ENCODE measurements at regions not wholly inside any gene's neighbourhood (a gene's known extent, or its start where the extent isn't known, plus 50 kb on each side); places are given as distances from the start of the nearest gene placed in this dataset.

DNA sequence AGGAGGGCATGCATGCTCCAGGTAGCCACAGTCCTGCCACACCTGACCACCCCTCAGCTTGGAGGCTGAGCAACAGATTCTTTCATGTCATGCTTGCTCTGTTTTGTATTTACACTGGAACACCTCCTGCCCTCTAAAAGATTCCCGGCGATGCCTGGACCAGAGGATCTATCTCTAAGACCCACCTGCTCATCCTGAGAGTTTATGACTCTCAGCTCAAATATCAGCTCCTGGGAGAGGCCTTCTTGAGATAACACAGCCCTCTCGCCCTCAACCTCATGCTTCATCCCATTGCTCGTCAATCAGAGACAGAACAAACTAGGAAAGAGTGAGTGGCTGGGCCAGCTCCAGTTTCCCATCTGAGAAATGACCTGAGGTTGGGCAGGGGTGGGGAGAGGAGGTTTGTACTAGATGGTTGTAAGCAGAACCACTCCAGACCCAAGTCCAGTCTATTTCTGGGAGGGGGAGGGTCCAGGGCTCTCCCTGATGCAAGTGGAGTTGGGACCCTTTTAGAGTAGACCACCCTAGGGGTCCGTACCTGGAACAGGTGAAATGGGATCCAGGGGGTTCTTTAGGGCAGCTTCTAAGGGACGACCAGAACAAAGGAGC is 524.5 kb downstream of the MATN1 start:
- no peak for DNase-seq (ENCODE audit: low read depth)

DNA sequence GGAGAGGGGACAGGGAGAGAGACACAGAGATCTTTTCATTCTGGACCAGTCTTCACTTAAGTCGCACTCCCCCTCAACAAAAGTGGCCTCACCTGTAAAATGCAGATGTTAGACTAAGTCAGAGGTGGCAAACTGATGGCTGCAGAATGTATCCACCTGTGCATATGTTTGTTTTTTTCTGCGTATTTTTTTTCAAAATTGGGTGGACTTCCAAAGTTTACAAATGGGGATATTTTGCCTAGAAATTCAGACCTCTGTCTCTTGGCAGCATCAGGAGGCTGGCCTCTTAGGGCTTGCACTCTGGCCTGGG is 525.0 kb downstream of the MATN1 start:
- no peak for DNase-seq (ENCODE audit: low read depth)

DNA sequence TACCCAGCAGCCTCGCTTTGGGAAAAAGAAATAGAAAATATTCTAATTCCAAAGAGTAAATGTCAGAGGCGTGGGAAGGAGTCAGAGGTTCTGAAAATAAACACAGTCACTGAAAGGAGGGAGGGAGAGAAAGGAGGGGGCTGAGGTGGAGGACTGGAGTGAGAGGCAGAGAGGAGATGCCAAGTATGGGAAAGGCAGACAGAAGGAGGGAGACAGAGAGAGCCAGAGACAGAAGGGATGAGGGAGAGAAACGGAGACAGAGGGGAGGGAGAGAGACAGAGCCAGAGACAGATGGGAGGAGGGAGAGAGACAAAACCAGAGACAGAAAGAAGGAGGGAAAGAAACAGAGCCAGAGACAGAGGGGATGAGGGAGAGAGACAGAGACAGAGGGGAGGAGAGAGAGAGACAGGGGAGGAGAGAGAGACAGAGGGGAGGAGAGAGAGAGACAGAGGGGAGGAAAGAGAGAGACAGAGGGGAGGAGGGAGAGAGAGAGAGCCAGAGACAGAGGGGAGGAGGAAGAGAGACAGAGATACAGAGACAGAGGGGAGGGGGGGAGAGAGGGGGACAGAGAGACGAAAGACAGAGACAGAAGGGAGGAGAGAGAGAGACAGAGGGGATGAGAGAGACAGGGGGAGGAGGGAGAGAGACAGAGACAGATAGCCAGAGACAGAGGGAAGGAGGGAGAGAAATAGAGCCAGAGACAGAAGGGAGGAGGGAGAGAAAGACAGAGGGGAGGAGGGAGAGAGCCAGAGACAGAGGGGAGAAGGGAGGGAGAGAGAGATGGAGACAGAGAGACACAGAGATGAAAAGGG is 525.5 kb downstream of the MATN1 start:
- DNase-seq (ENCODE audit: low read depth), result peak; percentile 18

DNA sequence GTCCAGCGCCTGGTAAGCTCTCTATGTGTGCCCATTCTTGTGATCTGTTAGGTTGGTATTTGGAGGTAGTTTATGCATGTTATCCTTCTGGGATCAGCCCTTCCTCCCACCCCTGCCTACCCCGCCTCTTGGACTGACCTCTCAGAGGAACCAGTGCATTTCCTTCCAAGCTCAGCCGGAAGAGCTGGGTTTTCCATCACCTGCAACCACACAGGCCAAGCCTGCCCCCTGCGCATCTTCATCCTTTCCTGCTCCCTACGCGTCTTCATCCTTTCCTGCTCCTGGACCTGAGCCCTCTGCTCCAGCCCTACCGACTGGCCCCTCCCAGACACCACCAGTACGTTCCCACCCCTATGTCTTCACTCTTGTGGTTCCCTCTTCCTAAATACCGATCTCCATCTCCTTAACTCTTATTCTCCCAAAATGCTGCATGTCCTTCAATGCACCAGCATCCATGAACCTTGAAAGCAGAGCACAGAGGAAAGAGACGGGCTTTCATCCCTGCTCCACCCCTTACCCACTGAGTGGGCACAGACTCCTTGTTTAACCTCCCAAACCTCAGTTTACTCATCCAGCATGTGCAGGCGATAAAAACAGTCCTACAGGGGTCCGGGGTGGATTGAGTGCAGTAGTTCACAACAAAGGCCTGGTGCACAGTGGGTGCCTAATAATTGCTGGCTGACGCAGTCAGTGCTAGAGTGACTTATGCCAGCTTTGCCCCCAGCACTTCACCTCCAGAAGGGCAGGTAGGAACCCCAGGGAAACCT is 526.3 kb downstream of the MATN1 start:
- no peak for DNase-seq (ENCODE audit: low read depth)

DNA sequence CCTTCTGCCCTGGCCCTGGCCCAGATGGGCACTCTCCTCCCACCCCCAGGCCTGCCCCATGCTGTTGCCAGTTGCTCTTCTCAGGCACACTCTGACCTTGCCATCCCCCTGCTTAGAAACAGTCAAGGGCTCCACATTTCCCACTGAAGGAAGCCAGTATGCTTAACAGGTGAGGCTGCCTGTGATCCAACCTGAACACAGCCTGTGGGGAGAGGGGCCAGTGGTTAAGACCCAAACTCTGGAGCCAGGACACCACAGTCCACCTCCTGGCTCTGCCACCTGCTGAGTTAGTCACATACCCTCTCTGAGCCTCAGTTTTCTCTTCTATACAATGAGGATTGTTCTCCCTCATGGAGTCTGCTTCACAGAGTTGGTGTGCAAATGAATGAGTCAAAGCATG is 526.9 kb downstream of the MATN1 start:
- DNase-seq (ENCODE audit: low read depth), result no peak

DNA sequence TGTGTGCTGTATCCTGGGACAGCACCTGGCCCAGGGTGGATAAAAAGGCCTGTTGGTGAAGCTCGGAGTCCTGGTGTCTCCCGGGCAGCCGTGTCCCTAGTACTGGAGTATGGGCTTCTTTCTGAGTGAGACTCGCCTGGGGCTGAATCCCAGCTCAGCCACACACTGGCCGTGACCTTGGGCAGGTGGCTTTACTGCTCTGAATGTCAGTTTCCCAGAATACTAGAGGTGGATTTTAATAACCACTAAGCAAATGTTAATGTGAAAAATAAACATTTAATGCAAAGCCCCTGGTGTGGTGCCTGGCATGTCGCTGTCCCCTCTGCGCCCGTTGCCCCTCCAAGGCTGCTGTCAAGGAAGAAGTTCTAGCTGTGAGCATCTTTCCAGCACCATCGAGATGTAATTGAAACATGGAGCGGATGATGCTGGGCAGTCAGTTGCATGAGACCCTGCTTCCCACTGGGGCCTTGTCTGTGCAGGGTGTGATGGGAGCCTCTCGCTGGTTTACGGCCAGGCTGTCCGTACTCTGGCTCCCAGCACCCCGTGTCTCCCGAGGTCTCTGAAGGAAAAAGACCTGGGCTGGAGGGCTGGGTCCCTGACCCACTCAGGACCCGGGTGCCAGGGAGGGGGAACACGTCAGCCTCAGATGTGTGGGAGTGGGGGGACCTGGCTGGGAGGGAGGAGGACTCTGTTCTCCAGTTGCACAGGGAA is 527.8 kb downstream of the MATN1 start:
- DNase-seq (ENCODE audit: low read depth), result no peak

DNA sequence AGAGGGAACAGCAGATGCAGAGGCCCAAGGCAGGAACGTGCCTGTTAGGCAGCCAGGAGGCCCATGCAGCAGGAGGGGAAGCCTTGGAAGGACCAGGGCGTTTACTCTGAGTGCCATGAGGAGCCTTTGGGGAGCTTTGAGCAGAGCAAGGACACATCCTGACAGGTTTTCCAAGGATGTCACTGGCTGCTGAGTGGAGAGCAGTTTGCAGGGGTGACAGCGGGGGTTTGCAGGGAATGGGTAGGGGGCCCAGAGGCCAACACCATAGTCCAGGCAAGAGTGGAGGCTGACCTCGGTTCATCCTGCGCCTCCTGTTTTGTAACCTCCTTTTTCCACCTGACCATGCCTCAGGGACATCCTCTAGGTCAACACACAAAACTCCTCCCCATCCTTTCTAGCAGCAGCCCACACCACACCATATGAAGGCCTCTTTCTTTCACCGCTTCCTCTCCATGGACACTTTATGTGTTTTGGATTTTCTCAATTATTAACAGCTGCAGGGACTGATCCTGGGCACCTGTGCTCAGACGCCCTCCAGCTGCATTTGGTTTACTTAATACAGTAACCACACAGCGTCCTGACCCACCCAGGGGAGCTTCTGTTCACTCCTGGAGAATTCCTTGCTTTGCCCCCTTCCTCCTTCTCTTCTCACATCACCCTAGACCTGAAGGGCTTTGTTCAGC is 528.5 kb downstream of the MATN1 start:
- no peak for DNase-seq (ENCODE audit: low read depth)

DNA sequence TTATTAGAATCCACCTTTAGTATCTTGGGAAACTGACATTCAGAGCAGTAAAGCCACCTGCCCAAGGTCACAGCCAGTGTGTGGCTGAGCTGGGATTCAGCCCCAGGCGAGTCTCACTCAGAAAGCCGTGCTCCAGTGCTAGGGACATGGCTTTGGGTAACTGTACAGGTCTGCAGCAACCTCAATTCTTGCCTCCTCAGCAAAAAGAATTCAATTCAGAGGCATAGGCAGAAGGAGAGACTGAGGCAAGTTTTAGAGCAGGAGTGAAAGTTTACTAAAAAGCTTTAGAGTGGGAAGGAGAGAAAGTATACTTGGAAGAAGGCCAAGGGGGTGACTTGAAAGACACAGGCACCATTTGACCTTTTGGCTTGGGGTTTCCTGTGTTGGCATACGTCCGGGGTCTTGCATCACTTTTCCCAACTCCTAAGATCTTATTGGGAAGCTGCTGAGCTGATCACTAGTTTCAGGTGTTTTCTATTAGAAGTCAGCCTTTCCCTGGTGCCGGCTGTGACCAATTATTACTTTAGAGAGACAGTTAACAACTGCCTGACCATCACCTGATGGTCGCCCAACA is 529.3 kb downstream of the MATN1 start:
- no peak for DNase-seq (ENCODE audit: low read depth)

DNA sequence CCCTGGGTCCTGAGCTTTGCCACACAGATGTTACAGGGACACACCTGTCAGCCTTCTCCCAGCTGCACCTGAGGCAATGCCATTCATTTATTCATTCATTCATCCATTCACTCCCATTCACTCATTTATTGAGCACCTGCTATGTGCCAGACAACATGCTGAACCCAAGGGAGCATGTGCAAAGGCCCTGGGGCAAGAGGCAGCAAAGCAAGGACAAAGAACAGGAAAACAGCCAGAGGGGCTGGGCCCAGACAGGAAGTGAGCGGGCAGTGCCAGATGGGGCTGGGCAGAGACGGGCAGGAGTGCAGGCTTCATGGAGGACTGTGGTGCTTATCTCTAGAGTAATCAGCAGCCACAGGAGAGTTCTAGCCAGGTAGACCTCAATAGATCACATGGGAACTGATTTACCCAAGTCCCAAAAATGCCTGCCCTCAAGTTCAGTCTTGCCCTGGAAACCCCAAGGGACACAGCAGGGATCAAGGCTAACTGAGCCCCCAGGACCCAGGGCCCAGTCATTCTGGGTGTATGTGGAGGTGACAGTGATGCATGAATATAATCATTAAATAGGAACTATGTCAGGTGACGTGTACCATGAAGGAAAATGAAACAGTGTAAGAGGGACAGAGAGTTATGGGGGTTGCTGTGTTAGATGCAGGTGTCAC is 530.3 kb downstream of the MATN1 start:
- DNase-seq (ENCODE audit: low read depth), result no peak

DNA sequence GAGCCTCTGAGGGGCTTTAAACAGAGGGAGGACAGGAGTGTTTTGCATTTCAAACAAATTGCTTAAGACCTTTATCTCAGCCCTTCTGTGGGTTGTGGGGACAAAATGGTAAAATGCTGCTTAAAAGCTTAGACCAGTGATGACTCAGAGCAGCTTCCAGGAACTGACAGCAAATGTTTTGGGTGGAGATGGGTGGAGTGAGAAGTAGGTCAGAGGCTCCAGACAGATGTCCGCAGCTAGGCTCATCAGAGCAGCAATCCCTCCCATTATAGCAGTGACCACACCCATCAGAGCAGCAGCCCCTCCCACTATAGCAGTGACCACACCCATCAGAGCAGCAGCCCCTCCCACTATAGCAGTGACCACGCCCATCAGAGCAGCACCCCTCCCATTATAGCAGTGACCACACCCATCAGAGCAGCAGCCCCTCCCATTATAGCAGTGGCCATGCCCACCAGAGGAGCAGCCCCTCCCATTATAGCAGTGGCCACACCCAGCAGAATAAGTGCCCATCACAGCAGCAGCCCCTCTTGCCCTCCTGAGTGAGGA is 532.2 kb downstream of the MATN1 start:
- DNase-seq (ENCODE audit: low read depth), result peak; percentile 87

DNA sequence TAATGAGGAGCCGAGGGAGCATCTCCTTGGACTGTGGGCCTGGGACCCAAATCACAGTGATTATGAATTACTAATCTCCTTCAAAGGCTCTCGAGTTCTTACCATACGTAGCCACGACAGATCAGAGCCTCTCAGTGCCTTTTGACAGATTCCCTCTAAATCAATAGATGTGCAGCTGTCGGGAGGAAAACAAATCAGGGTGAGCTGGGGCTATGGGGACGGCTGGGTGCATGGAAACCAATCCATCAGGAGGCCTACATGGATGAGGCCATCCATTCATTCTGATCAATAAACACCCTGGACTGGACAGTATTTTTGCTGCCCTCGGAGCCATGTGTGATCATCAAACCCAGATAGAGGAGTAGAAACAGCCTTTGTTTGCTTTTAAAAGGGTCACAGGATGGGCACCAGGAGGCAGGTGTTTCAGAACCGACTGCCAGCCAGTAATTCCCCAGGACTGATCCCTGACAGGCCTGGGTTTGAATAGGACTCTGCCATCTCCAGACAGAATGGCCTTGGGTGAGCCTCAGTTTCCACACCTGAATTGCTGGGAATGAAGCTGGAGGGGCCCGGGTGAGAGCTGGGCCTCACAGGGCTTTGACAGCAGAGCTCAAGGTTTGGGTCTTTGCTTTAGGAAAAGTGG is 532.8 kb downstream of the MATN1 start:
- no peak for DNase-seq (ENCODE audit: low read depth)

DNA sequence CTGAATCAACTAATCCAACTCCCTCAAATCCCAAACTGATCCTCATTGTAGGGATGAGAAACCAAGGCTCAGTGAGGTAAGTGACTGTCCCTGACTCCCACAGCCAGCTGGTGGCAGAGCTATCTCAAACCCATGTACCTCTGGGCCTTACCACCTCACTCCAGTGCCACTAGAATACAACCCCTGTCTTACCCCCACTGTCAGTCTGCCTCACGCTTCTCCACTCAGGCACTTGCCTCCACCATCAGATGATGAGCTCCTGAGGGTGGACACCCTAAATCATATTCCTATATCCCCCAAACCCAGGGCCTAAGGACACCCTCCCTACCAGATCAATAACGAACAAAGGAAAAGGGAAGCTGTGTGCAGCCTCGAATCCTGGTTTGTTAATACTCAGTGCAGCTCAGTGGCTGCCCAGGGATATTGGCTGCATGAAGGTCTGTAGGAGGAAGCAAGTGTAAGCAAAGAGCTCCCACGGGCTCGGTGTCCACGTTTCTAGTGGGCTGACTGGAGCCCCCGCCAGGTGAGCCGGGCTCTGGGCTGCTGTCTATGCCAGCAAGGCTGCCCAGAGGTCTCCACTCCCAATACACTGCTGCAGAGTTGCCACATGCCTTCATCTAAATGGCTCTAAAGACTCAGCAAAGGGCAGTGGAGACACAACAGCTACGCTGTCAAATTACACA is 533.4 kb downstream of the MATN1 start:
- DNase-seq (ENCODE audit: low read depth), result no peak

DNA sequence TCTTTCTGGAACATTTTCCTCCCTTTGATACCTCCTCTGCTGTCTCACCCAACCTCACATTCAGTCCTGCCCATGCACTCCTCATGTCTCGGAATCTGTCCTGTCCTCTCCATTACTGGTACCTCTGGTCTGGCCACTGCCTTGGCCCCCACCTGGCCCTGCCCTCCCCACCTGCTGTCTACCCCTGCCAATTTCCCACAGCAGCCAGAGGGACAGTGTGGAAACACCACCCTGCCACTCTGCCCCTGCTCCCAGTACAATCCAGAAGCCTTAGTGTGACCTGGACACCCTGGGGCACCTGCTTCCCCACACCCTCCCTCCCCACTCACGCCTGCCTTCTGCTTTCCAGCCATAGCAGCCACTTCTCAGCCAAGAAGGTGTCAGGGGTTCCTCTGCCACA is 534.4 kb downstream of the MATN1 start:
- DNase-seq (ENCODE audit: low read depth), result no peak

DNA sequence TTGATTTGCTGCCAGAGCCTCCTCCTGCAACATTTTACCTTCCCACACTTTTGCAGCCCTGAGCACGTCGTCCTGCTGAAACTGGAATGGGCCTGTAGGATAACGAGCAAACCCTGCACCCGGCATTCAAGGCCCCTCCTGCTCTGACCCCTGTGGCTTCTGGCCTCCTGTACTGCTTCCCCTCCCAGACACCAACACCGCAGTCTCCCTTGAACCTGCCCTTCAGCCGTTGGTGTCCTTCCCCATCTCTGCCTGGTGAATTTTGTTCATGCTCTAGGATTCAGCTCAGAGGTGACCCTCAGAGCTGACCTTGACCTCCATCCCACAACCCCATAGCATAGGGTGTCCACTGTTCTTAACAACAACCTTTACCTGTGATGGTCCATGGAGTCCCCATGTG is 535.1 kb downstream of the MATN1 start:
- DNase-seq (ENCODE audit: low read depth), result no peak

DNA sequence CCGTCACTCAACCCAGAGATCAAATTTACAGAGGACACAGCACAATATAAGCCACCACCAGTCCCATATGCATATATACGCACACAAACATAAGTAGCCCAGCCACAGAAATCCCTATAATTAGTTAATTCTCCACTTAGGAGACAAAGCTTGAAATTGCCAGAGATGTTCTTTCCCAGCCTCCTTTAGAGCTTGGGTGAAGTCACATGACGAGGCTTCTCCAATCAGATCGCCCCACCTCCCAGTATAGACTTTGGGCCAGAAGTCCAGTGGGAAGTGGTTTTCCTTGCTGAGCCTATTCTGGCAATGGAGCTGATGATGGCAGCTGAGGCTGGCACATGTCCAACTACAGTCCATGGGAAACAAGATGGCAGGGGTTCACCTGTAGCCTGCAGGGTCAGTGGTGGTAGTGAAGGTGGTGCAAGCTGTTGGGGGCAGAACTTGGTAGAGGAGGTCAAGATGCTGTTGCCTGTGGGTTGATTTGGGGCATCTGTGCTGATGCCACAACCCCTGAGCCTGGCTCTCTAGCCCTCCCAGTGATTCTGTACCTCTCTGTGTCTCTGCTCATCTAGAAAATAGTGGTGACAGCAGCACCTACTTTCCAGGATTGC is 535.9 kb downstream of the MATN1 start:
- no peak for DNase-seq (ENCODE audit: low read depth)

DNA sequence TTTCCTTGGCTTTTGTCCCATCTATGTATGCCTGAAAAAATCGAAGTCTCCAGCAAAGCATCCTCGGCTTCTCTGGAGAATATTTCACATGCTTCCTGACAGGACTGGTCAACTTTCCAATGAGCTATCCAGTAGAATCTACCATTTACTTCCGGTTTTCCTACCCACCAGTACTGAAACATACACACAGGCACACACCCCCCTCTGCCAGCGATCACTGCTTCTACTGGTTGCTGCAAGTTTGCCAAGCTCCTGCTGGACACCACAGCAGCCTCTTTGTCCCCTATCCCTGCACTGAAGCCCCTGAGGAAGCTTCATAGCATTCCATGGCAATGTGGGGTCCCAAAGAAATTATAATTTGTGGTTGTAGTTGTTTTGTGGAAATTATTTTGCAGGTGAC is 536.8 kb downstream of the MATN1 start:
- no peak for DNase-seq (ENCODE audit: low read depth)

DNA sequence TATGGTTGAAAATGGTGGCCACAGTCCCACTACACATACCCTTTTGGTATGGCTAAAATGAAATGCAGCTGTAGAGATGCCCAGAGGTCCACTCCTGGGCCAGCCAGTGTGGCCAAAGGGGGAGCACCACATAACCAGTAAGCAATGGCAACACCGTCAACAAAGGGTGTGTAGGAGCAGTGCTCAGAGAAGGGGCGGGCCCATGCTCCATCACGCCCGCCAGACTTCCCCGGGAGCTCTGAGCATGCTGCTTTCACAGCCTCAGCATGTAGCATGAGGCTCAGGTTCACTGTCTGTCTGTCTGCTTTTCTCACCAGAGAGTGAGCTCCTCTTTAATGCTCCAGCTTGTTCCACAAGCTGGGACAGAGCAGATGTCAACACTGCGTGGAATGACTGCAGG is 537.6 kb downstream of the MATN1 start:
- no peak for DNase-seq (ENCODE audit: low read depth)

DNA sequence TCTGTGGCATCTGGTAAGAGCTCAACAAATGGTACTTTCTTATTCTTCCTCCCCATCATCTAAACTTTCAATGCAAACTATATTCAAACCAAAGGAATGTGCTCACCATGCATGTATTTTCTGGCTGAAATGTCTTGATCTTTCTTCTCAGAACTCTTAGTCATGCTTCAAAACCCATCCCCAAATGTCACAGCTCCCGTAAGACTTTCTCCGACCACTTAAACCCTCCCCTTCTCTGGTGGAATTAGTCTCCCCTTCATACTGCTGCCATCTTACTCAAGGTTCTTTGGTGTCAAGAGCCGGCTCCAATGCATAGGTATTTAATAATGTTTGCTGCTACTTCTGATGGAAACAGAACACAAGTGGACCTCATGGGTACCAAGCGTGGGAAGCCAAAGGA is 538.1 kb downstream of the MATN1 start:
- DNase-seq (ENCODE audit: low read depth), result no peak

DNA sequence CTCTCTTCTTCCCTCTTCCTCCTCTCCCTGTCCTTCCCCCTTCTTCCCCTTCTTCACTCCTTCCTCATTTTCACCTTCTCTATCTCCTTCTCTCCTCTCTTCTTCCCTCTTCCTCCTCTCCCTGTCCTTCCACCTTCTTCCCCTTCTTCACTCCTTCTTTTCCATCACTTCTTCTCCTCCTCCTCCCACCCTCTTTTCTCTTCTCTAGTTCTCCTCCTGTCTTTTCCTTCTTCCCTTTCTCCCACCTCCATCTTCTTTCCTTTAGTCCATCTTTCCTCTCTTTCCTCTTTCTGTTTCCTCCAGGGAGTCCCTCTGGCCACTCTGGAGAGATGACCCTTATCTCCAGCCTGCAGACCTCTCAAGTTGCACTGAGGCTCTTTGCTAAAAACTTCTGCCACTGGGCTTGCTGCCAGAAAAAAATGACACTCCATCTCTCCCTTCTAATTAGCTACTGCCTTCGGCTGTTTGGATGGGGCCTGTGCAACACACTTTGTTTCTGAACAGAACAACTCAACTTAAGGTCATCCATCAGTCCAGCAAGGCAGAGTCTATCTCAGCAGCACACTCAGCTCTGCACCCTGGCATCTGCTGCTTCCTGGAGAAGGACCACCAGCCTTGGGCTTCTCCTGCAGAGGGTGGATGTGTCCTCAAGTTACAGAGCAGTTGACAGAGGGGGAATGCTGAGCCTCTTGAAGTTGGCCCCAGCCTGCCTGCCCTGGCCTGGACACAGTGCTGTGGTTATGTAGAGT is 538.8 kb downstream of the MATN1 start:
- no peak for DNase-seq (ENCODE audit: low read depth)
